VCaP (cell line): ENCODE measurements at regions not wholly inside any gene's neighbourhood (a gene's known extent, or its start where the extent isn't known, plus 50 kb on each side); places are given as distances from the start of the nearest gene placed in this dataset.

Experiments used
- H3K27ac ChIP-seq: fragments of 450-650 bp; 2 replicates; pipeline ENCODE4 v1.5.1; 2017
- CTCF ChIP-seq: fragments of 450-650 bp; conservative IDR thresholded peaks from 2 replicates; pipeline ENCODE4 v1.5.1; 2017; ENCODE audit warnings: mild to moderate bottlenecking, moderate library complexity

GRCh38 chr4:52247941-52248340 lies 196.8 kb downstream of the SPATA18 start:
- no peak for TF ChIP-seq CTCF

GRCh38 chr4:52248820-52249219 lies 197.7 kb downstream of the SPATA18 start:
- no peak for TF ChIP-seq CTCF

More at GRCh38 chr4:52247941-52248340, 196.8 kb downstream of the SPATA18 start:
- H3K27ac ChIP-seq: no peak overlapping the region

GRCh38 chr4:52249581-52249980 lies 198.5 kb downstream of the SPATA18 start:
- H3K27ac ChIP-seq: no peak overlapping the region
- TF ChIP-seq CTCF: no peak

More at GRCh38 chr4:52248820-52249219, 197.7 kb downstream of the SPATA18 start:
- no peak overlapping the region for H3K27ac ChIP-seq

- no peak overlapping the region for H3K27ac ChIP-seq
Observed at GRCh38 chr4:52250154-52250553, 199.1 kb downstream of the SPATA18 start.

GRCh38 chr4:52251864-52252263 lies 200.8 kb downstream of the SPATA18 start:
- no peak overlapping the region for H3K27ac ChIP-seq
- no peak for TF ChIP-seq CTCF

More at GRCh38 chr4:52250154-52250553, 199.1 kb downstream of the SPATA18 start:
- TF ChIP-seq CTCF: no peak

- TF ChIP-seq CTCF: no peak
- H3K27ac ChIP-seq: no peak overlapping the region
Observed at GRCh38 chr4:52253025-52253424, 201.9 kb downstream of the SPATA18 start.

GRCh38 chr4:52256522-52256921 lies 205.4 kb downstream of the SPATA18 start:
- no peak overlapping the region for H3K27ac ChIP-seq
- TF ChIP-seq CTCF: no peak
